Stimulated activated naive CD4-positive, alpha-beta T cell treated with Interleukin-2 at 50 U/mL for 16 hours (primary cell): ENCODE measurements at regions not wholly inside any gene's neighbourhood (a gene's known extent, or its start where the extent isn't known, plus 50 kb on each side); places are given as distances from the start of the nearest gene placed in this dataset.

Experiments
- DNase-seq: peaks from one replicate; lab custom pipeline; 2025; lab: John Stamatoyannopoulos, UW

DNA sequence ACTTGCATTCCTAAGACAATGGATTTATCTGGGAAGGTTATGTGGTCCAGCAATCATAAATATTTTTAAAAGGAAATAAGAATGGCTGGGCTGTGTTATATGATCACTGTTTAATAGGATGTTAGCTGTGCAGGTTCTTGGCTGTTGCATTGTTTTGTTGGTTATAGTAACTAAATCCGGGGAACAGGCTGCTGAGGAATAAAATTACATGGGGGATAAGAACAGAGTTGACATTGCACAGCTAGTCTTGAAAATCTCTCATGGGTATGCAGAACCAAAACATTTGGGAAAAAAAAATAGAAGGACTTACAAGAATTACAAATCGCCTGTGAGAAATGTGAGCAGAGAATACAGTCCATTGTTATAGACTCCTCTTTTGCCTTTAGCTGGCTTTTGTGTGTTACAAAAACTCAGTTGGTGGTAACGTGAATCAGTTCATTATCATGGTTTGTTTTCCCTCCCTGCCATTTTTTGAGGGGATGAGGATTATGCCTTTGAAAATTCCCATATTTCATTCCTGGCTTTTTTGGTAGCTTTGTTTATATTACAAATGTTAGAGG lies 375.3 kb upstream of the DAB2 start:
- no peak for DNase-seq

GRCh38 chr5:39799242-39799641 lies 374.5 kb upstream of the DAB2 start:
- no peak for DNase-seq

DNA sequence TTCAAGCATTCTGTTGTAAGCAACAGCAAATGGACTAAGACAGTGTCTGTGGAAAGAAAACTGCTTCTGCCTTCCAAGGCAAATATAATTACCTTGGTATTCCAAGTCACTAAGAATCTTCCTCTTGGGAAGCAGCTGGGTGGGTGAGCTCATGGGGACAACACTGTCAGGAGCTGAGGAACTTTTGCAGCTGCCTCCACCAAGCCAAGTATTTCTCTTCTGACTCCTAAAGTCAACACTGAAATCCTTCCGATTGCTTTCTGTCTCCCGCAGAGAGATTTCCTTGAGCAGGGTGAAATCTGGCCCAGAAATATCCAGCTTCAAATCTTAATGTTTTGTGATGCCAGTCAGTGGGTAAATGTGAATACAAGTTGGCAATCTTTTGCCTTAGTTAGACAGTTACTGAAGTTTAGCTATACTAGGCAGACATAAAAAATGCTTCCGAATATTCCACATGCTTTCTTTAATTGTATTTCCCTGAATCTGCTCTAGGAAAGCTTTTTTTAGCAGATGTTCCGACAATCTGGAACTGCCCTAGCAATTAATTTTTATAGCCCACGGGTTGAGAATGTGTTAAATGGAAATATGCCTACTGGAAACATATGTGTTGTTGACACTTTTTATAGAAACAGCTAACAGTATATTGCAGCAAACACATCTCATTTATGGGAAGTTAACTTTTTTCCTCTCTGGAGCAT lies 369.9 kb upstream of the DAB2 start:
- no peak for DNase-seq

DNA sequence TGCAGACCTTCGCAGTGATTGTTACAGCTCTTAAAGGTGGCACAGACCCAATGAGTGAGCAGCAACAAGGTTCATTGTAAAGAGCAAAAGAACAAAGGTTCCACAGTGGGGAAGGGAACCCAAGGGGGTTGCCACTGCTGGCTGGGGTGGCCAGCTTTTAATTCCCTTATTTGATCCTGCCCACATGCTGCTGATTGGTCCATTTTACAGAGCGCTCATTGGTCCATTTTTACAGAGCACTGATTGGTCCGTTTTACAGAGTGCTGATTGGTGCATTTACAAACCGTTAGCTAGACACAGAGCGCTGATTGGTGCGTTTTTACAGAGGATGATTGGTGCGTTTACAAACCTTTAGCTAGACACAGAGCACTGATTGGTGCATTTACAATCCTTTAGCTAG lies 360.6 kb upstream of the DAB2 start:
- DNase-seq: no peak

DNA sequence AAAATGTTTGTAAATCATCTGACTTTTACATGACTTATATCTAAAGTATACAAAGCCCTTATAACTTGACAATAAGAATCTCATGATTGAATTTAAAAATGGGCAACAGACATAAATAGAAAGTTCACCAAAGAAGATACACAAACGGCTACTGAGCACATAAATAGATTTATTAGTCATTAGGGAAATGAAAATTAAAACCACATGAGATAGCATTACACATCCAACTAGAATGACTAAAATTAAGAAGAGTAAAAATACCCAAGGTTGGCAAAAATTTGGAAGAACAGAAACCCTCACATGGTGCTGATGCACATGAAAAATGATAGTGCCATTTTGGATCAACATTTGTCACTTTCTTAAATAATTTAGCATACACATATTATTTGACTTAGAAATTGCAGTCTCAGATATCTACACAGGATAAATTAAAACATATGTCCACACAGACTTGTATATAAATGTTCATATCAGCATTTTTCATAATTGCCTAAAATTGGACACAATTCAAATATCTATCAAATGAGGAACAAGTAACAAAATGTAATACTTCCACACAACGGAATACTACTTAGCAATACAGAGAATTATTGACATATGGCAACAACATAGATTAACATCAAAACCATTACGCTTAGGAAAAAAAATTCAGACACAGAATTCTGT lies 359.1 kb upstream of the DAB2 start:
- no peak for DNase-seq

DNA sequence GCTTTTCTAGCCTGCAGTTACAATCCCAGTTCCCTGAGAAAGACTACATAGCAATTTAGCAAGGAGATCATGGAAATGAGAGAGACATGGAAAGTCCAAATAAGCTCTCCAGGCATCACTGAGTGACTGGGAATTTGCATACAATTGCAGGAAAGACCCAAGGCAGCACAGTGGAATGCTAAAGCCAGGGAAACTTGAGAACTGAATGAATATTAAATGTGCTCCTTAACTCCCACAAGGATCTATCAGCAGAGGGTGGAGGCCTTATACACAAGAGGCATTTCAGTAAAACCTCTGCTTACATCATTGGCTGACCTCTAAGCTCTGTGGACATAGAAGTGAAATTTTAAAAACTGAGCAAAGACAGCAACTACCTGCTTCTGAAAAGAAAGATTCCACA lies 355.6 kb upstream of the DAB2 start:
- DNase-seq: no peak

- DNase-seq: no peak
These were observed 355.1 kb upstream of the DAB2 start for GRCh38 chr5:39779831-39780230.

DNA sequence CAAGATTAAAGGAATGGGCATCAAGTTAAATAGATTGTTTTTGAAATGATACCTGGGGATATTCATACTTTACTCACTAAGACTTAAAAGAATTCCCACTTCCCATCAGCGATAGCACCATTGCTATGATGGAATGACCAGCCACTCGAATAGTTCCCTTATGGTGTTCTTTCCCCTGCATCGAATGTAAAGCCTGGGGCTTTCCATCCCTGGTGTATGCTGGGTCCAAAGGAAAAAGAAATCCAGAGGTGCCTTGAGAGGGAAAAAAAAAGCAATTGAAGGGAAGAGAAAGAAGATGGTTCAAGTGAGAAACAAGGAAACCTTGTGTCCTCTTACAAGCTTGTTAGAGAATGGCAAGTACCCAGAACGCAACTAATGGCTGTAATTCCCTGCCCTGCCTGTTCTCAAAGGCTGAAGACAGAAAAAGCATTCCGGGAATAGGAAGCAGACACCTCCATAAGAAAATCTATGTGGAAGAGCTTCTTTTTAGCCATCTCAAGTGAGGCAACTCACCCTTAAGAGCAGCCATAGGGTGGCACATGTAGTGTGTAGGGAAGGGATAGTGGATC lies 351.1 kb upstream of the DAB2 start:
- no peak for DNase-seq

DNA sequence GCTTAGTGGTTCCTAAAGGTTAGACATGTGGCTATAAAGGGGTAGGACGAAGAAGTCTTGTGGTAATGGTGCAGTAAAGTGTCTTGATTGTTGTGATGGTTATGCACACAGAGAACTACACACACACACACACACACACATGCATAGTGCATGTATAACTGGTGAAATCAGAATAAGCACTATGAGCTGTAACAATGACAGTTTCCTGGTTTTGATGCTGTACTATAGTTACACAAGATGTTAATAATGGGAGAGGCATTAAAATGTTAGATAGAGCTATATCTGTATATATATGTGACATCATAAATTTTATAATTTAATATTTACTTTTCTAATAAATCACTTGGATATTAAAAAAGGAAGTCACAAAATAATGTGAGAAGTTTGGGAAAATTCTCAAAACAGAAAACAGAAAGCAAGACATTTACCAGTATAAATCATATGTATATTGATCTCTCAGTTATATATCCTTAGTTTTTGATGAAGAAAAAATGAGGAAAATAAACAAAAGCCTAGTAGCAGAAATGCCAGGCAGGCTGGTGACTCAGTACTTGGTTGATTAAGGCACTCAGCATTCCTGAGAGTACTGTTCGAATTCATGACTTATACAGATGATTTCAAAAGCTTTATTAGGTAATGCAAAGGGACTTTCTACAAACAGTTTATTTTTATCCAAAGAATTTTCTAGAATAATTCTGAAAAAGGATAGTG lies 350.5 kb upstream of the DAB2 start:
- DNase-seq: no peak

GRCh38 chr5:39774605-39775004 lies 349.8 kb upstream of the DAB2 start:
- DNase-seq: no peak

DNA sequence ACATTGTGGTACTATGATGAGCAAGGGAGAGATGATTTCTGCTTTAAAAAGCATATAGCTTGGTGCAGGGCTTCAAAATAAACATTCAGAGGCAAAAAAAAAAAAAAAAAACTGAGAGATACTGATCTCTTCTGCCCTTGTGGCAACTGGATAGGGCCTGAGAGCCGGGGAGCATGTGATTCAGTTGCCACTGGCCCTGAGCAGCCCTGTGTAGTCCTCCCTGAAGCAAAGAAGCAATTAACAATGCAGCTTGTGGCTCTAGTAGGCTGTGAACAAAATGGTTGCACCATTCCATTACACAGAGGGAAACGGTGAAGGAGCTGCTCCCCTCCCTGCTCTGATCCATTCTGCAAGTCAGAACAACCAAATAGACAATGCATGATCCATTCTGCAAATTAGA lies 347.5 kb upstream of the DAB2 start:
- DNase-seq: no peak

DNA sequence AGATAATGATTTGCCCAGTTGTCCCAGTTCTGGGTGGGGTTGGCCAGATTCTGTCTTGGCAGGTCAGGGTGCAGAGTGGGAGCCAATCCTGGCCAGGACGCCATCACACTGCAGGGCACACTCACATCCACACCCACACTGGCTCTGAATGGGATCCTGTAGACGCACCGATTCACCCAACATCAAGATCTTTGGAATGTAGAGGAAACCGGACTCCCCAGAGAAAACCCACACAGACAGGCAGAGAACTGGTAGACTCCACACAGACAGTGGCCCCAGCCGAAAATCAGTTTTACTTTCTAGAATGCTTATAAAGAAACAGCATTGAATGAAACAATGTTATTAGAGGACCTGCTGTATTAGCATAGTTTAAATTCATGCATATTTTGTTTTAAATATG lies 343.1 kb upstream of the DAB2 start:
- no peak for DNase-seq

GRCh38 chr5:39765366-39765765 lies 340.6 kb upstream of the DAB2 start:
- no peak for DNase-seq

GRCh38 chr5:39762761-39763160 lies 338.0 kb upstream of the DAB2 start:
- no peak for DNase-seq

GRCh38 chr5:39761199-39761950 lies 336.6 kb upstream of the DAB2 start:
- no peak for DNase-seq

DNA sequence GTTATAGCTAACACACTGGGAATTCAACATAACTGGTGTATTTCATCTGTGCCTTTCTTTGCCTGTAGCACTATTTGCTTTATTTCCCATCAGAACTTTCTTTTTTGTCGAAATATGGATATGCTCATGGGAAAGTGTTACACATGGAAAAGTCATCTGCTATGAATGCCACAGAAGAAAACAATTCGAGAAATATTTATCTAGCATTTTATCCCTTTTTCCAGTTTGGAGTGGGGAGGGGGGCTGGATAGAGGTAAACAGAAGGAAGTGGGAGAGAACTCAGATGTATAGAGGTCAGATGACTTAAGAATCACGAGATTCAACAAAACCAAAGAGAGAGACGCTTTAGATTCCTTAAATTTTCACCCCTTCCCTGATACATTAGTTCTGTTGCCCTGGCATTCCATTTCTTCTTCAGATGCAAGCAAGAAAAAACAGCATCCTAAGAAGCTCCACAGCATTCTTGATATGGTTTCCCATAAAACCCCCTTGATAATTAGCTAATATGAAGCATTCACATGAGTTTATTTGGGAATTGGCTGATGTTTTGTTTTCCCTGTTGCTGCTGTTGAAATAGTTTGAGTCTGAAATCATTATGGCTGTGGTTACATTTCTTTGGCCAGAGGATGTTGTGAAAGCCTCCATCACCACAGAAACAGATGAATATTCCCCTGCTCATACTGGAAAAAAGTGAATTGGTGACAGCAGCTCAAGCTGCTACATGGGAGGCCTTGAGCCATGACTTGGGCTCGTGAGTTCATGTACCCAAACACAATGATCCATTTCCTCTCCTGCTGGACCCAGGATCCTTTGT lies 335.8 kb upstream of the DAB2 start:
- DNase-seq: no peak

DNA sequence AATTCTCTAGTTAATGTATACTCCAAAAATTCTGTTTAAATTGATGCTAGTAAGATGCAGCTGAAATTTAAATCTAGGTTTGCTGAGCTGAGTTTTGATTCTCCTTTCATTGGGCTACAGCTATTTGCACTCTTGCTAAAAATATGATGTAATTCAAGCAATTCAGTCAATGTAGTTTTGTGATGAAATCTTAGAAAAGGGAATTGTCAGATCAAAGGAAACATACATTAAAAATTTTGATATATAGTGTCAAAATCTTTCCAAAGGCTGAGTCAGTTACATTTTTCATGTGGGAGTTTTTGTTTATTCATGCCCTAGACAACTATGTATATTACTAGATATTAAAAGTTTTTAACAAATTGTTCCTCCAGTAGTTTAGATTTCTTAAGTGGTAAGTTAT lies 334.9 kb upstream of the DAB2 start:
- no peak for DNase-seq

GRCh38 chr5:39758426-39758825 lies 333.6 kb upstream of the DAB2 start:
- DNase-seq: no peak

- no peak for DNase-seq
These were observed 332.4 kb upstream of the DAB2 start for GRCh38 chr5:39757131-39757530.

- DNase-seq: no peak
These were observed 331.2 kb upstream of the DAB2 start for GRCh38 chr5:39755986-39756385.

DNA sequence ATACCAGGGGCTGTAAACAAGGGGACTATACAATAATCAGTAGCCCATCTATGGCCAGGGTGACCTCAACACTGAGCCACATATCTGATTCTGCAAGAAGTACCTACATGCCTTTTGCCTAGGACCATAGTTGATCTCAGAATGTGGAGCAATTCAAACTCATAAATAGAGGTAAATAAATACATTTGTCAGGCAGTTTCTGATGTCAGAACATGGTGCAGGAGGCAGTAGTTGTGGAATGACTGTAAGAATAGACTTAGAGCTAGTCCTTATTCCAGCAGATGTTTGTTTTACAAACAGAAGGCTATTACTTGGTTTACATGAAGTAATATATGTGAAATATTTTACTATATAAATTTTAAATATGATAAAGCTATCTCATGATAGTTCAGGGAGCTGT lies 330.7 kb upstream of the DAB2 start:
- no peak for DNase-seq
